ENCODE measurements at regions not wholly inside any gene's neighbourhood (a gene's known extent, or its start where the extent isn't known, plus 50 kb on each side); places are given as distances from the start of the nearest gene placed in this dataset.
"Not testable (repeated sequence)": the region's sequence is repeated elsewhere in the genome, so short reads cannot be mapped to it uniquely, and the experiment has no call there.

- H3K4me3 Mint-ChIP-seq = no peak overlapping the region
- no peak overlapping the region for H3K27ac Mint-ChIP-seq
- no peaks in the 10 kb centered on the region for H3K9me3 Mint-ChIP-seq
- no peak for TF ChIP-seq CTCF (IDR thresholded peaks at IDR 0.05; ENCODE audit: unreplicated experiment)
- peaks cover 6% of the 10 kb centered on the region for H3K4me1 Mint-ChIP-seq
- H3K27me3 Mint-ChIP-seq (ENCODE audit: low read depth) = no peaks in the 10 kb centered on the region
- DNase-seq (ENCODE audit: low spot score in 2 of 2, unreplicated experiment in 2 of 2) = no peak
- H3K36me3 Mint-ChIP-seq = no peaks in the 10 kb centered on the region
Measured at GRCh38 chr6:131336596-131336995, 201.3 kb downstream of the AKAP7 start.

DNA sequence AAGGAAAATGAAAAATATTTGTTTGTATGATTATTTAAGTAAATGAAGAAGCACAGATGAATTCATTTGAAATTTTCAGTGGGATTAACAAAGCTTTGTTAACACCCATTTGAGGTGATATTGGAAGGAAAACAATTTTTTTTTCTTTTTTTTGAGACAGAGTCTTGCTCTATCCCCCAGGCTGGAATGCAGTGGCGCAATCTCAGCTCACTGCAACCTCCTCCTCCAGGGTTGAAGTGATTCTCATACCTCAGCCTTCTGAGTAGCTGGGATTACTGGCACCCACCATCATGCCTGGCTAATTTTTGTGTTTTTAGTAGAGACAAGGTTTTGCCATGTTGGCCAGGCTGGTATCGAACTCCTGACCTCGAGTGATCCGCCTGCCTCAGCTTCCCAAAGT, 211.6 kb downstream of the AKAP7 start:
- H3K9me3 Mint-ChIP-seq; H3K27me3 Mint-ChIP-seq (ENCODE audit: low read depth); H3K27ac Mint-ChIP-seq; H3K4me1 Mint-ChIP-seq; DNase-seq (ENCODE audit: low spot score in 2 of 2, unreplicated experiment in 2 of 2); H3K36me3 Mint-ChIP-seq; H3K4me3 Mint-ChIP-seq: not testable (repeated sequence)

- Mint-ChIP-seq H3K4me1 (peaks cover 9% of the 10 kb centered on the region), H3K9me3 (no peaks in the 10 kb centered on the region), H3K36me3 (no peaks in the 10 kb centered on the region), H3K27me3 (ENCODE audit: low read depth) (no peaks in the 10 kb centered on the region), H3K27ac (no peak overlapping the region), H3K4me3 (no peak overlapping the region)
- no peak for TF ChIP-seq CTCF (IDR thresholded peaks at IDR 0.05; ENCODE audit: unreplicated experiment)
- DNase-seq (ENCODE audit: low spot score in 2 of 2, unreplicated experiment in 2 of 2) = no peak
Measured at GRCh38 chr6:131348572-131348971, 213.3 kb downstream of the AKAP7 start.

GRCh38 chr6:131349199-131349598, 213.9 kb downstream of the AKAP7 start:
- no peaks in the 10 kb centered on the region for H3K36me3 Mint-ChIP-seq
- no peak overlapping the region for H3K27ac Mint-ChIP-seq
- H3K4me3 Mint-ChIP-seq = no peak overlapping the region
- no peaks in the 10 kb centered on the region for H3K27me3 Mint-ChIP-seq (ENCODE audit: low read depth)
- H3K9me3 Mint-ChIP-seq = no peaks in the 10 kb centered on the region
- TF ChIP-seq CTCF (IDR thresholded peaks at IDR 0.05; ENCODE audit: unreplicated experiment) = no peak
- peaks cover 9% of the 10 kb centered on the region for H3K4me1 Mint-ChIP-seq
- DNase-seq (ENCODE audit: low spot score in 2 of 2, unreplicated experiment in 2 of 2) = no peak

GRCh38 chr6:131353106-131353505, 217.8 kb downstream of the AKAP7 start:
- H3K27ac Mint-ChIP-seq = no peak overlapping the region

DNA sequence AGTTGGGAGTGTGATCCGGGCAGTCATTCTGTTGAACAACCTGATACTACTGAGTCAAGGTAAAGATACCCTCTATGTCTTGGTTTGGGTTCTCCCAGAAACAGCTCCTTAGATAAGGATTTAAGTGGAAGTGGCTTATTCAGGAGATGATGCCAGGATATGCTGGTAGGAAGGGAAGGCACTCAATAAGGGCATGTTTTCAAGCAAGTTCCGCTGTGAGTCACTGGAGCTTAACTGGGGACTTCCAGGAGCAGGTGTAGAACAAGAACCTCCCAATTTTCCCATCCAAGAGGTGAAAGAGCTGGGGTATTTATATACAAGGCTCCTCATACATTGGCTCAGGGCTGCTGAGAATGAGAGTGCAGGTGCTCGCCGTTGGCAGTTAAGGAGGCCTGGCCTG, 218.6 kb downstream of the AKAP7 start:
- Mint-ChIP-seq H3K4me1 (peaks cover 7% of the 10 kb centered on the region), H3K9me3 (no peaks in the 10 kb centered on the region), H3K4me3 (no peak overlapping the region), H3K27ac (no peak overlapping the region), H3K27me3 (ENCODE audit: low read depth) (no peaks in the 10 kb centered on the region), H3K36me3 (no peaks in the 10 kb centered on the region)
- TF ChIP-seq CTCF (IDR thresholded peaks at IDR 0.05; ENCODE audit: unreplicated experiment) = no peak
- no peak for DNase-seq (ENCODE audit: low spot score in 2 of 2, unreplicated experiment in 2 of 2)

More at GRCh38 chr6:131353106-131353505, 217.8 kb downstream of the AKAP7 start:
- H3K9me3 Mint-ChIP-seq = no peaks in the 10 kb centered on the region
- no peak for TF ChIP-seq CTCF (IDR thresholded peaks at IDR 0.05; ENCODE audit: unreplicated experiment)
- no peak overlapping the region for H3K4me3 Mint-ChIP-seq
- no peaks in the 10 kb centered on the region for H3K27me3 Mint-ChIP-seq (ENCODE audit: low read depth)
- H3K4me1 Mint-ChIP-seq = peaks cover 15% of the 10 kb centered on the region
- no peaks in the 10 kb centered on the region for H3K36me3 Mint-ChIP-seq
- DNase-seq (ENCODE audit: low spot score in 2 of 2, unreplicated experiment in 2 of 2) = no peak
